OCI-LY3 (cell line): ENCODE measurements at regions not wholly inside any gene's neighbourhood (a gene's known extent, or its start where the extent isn't known, plus 50 kb on each side); places are given as distances from the start of the nearest gene placed in this dataset.

Experiments
- H2AFZ ChIP-seq: fragments of 200-600, 300-600 bp; shearing (Covaris generic); 2 replicates; pipeline ENCODE4 v1.6.0; 2014; ENCODE audit warnings: antibody characterized with exemption, low read depth, low read length
- H3K27ac ChIP-seq: fragments of 200-600, 300-600 bp; sonication (generic); 2 replicates; pipeline ENCODE4 v1.5.1; 2014; ENCODE audit warnings: mild to moderate bottlenecking, low read length, moderate library complexity, mixed read lengths
- H3K27me3 ChIP-seq: fragments of 200-600, 300-600 bp; sonication (generic); 2 replicates; pipeline ENCODE4 v1.6.1; 2014; ENCODE audit warnings: low read depth, low read length, mixed read lengths
- H3K36me3 ChIP-seq: fragments of 200-600, 300-600 bp; sonication (generic); replicated peaks from 2 replicates; pipeline ENCODE3; 2014; ENCODE audit warnings: low read depth, low read length, mixed read lengths
- H3K4me1 ChIP-seq: fragments of 300-600, 200-600 bp; sonication (generic); 2 replicates; pipeline ENCODE4 v1.6.1; 2014; ENCODE audit warnings: low read length, mixed read lengths
- H3K4me2 ChIP-seq: fragments of 200-600, 300-600 bp; sonication (generic); 2 replicates; pipeline ENCODE4 v1.6.1; 2014; ENCODE audit warnings: low read length, mixed read lengths
- H3K4me3 ChIP-seq: fragments of 300-600, 200-600 bp; sonication (generic); 2 replicates; pipeline ENCODE4 v1.5.1; 2014; ENCODE audit warnings: antibody characterized with exemption, mild to moderate bottlenecking, low read length, moderate library complexity
- H3K79me2 ChIP-seq: fragments of 300-600, 200-600 bp; shearing (Covaris generic); 2 replicates; pipeline ENCODE4 v1.6.1; 2014; ENCODE audit warnings: mild to moderate bottlenecking, low read length, mixed read lengths
- H3K9ac ChIP-seq: fragments of 300-600, 200-600 bp; shearing (Covaris generic); 2 replicates; pipeline ENCODE4 v1.6.0; 2014; ENCODE audit warnings: mild to moderate bottlenecking, low read length, moderate library complexity
- H3K9me3 ChIP-seq: fragments of 200-600, 300-600 bp; shearing (Covaris generic); 2 replicates; pipeline ENCODE4 v1.6.1; 2014; ENCODE audit warnings: low read length, mixed read lengths; ENCODE audit not compliant: insufficient read depth
- H4K20me1 ChIP-seq: fragments of 200-600, 300-600 bp; sonication (generic); 2 replicates; pipeline ENCODE4 v1.6.1; 2016; ENCODE audit warnings: low read length, mixed read lengths; ENCODE audit not compliant: insufficient read depth
- EZH2phosphoT487 ChIP-seq: fragments of 200-600 bp; shearing (Covaris generic); IDR thresholded peaks from 2 replicates; pipeline ENCODE4 v1.6.1; 2018; ENCODE audit warnings: antibody characterized with exemption, mixed run types, low read depth
- TF ChIP-seq, protein P1 (sequence below): fragments of 200-600, 300-600 bp; sonication (generic); IDR thresholded peaks from 2 replicates; pipeline ENCODE4 v1.5.1; 2014; ENCODE audit warnings: antibody characterized with exemption, low read length, low read depth

DNA sequence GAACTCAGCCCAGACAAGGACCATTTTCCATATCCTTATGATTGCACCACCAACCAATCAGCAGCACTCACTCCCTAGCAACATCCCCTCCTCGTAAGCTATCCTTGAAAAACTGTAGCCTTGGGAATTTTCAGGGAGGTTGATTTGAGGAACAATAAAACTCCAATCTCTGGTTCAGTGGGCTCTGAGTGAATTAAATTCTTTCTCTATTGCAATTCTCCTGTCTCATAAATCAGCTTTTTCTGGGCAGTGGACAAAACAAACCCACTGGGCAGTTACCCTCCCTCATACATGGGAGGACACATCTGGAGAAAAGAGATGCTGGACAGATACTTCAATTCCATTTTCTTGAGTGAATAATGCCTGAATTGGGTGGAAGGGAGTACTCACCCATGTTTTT, 115.4 kb upstream of the STXBP5 start:
- no peak overlapping the region for H3K9ac ChIP-seq
- no peaks in the 10 kb centered on the region for H3K9me3 ChIP-seq
- H3K4me3 ChIP-seq, result no peak overlapping the region
- H3K4me1 ChIP-seq, result no peaks in the 10 kb centered on the region
- no peak for TF ChIP-seq EZH2phosphoT487
- TF ChIP-seq, protein P1, sequence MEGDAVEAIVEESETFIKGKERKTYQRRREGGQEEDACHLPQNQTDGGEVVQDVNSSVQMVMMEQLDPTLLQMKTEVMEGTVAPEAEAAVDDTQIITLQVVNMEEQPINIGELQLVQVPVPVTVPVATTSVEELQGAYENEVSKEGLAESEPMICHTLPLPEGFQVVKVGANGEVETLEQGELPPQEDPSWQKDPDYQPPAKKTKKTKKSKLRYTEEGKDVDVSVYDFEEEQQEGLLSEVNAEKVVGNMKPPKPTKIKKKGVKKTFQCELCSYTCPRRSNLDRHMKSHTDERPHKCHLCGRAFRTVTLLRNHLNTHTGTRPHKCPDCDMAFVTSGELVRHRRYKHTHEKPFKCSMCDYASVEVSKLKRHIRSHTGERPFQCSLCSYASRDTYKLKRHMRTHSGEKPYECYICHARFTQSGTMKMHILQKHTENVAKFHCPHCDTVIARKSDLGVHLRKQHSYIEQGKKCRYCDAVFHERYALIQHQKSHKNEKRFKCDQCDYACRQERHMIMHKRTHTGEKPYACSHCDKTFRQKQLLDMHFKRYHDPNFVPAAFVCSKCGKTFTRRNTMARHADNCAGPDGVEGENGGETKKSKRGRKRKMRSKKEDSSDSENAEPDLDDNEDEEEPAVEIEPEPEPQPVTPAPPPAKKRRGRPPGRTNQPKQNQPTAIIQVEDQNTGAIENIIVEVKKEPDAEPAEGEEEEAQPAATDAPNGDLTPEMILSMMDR, result no peak
- no peaks in the 10 kb centered on the region for H3K79me2 ChIP-seq
- H3K27ac ChIP-seq, result no peak overlapping the region
- H4K20me1 ChIP-seq, result no peaks in the 10 kb centered on the region
- no peak overlapping the region for H3K4me2 ChIP-seq
- H3K36me3 ChIP-seq, result no peaks in the 10 kb centered on the region
- H3K27me3 ChIP-seq, result no peaks in the 10 kb centered on the region
- H2AFZ ChIP-seq, result no peak overlapping the region

DNA sequence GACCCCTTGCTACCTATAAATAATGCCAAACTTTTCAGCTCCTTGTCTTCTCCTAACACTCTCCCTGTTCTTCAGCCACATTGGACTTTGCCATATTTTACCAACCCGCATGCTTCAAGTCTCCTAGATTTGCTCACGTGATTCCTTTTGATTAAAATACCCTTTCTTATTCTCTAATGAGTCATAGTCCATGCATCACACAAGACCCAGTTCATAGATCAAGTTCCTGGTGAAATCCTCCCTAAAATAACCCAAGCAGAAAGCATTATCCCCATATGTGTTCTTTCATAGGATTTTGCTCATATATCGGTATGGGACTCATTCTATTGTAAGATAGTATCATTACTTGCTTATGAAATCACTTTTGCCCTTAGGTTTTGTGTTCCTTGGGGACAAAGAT, 108.9 kb upstream of the STXBP5 start:
- Histone ChIP-seq H2AFZ (no peak overlapping the region), H3K79me2 (no peaks in the 10 kb centered on the region), H3K4me3 (no peak overlapping the region), H3K27me3 (no peaks in the 10 kb centered on the region), H3K4me2 (no peak overlapping the region), H3K36me3 (no peaks in the 10 kb centered on the region), H3K9me3 (no peaks in the 10 kb centered on the region), H3K9ac (no peak overlapping the region), H3K27ac (no peak overlapping the region), H4K20me1 (no peaks in the 10 kb centered on the region), H3K4me1 (no peaks in the 10 kb centered on the region)
- no peak for TF ChIP-seq EZH2phosphoT487
- TF ChIP-seq, protein P1, result no peak

DNA sequence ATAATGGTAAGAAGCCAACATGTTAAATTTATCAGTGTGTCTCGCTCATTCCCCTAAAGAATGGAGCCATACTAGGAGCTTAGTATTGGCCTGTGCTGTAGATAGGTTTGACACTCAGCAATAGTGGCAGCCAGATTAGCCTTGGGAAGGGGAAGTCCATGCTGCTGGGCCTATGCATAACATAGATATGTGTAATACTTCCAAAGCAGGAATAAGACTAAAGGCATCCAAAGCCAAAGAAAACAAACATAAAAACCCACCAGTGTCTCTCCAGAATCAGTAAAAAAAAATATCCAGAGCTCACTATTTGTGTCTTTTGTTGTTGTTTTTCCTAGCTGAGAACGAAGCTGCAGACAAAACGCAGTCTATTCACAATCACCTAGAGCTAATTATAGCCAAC, 104.2 kb upstream of the STXBP5 start:
- no peaks in the 10 kb centered on the region for H3K36me3 ChIP-seq
- no peaks in the 10 kb centered on the region for H3K9me3 ChIP-seq
- no peaks in the 10 kb centered on the region for H3K79me2 ChIP-seq
- H3K27me3 ChIP-seq, result no peaks in the 10 kb centered on the region
- H3K4me2 ChIP-seq, result no peak overlapping the region
- H2AFZ ChIP-seq, result no peak overlapping the region
- H3K4me1 ChIP-seq, result no peaks in the 10 kb centered on the region
- H4K20me1 ChIP-seq, result no peaks in the 10 kb centered on the region
- H3K9ac ChIP-seq, result no peak overlapping the region
- no peak for TF ChIP-seq EZH2phosphoT487
- TF ChIP-seq, protein P1, result no peak
- no peak overlapping the region for H3K27ac ChIP-seq
- no peak overlapping the region for H3K4me3 ChIP-seq

DNA sequence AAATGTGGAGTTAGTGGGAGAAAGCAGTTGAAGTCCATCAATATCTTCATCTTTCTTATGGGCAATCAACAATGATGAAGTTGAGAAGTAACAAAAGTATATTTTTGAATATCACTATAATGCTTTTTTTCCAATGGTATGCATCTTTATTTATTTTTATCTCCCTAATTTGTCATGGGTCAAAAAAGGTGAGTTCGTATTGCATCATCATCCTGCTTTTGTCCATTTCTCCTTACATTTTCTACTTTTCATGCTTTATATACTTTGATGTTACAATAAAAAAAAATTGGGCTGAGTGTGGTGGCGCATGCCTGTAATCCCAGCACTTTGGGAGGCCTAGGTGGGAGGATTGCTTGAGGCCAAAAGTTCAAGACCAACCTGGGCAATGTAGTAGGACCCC, 101.2 kb upstream of the STXBP5 start:
- Histone ChIP-seq H3K4me2 (no peak overlapping the region), H3K79me2 (no peaks in the 10 kb centered on the region), H3K9ac (no peak overlapping the region)

More for the DNA sequence above, 101.2 kb upstream of the STXBP5 start:
- Histone ChIP-seq H3K27me3 (no peaks in the 10 kb centered on the region), H3K4me3 (no peak overlapping the region), H4K20me1 (no peaks in the 10 kb centered on the region), H3K36me3 (no peaks in the 10 kb centered on the region), H3K4me1 (no peaks in the 10 kb centered on the region), H3K9me3 (no peaks in the 10 kb centered on the region), H2AFZ (no peak overlapping the region), H3K27ac (no peak overlapping the region)
- TF ChIP-seq EZH2phosphoT487, result no peak
- TF ChIP-seq, protein P1, result no peak
